Prostate gland (tissue), 2 donors: ENCODE measurements at regions not wholly inside any gene's neighbourhood (a gene's known extent, or its start where the extent isn't known, plus 50 kb on each side); places are given as distances from the start of the nearest gene placed in this dataset.

Experiments used
- DNase-seq: peaks from one replicate; pipeline ENCODE4 v3.0.0-alpha.2; 2019; ENCODE audit warnings: low spot score
- H3K27ac ChIP-seq, 2 donors: fragments of 200-600 bp; sonication (generic); 2 replicates each; pipeline ENCODE4 v1.5.1; 2017 to 2019
- H3K27me3 ChIP-seq: fragments of 200-600 bp; sonication (generic); replicated peaks from 2 replicates; pipeline ENCODE4 v1.5.1; 2019; ENCODE audit not compliant: insufficient read depth
- H3K36me3 ChIP-seq, 2 donors: fragments of 200-600 bp; sonication (generic); 1 replicate in 1 of 2; 2 replicates in 1 of 2; pipeline versions ENCODE4 v1.5.1 to v1.8.1; 2017 to 2019
- H3K4me1 ChIP-seq: fragments of 200-600 bp; sonication (generic); replicated peaks from 2 replicates; pipeline ENCODE4 v1.5.1; 2019
- H3K4me3 ChIP-seq, 2 donors: fragments of 200-600 bp; sonication (generic); 2 replicates each; pipeline ENCODE4 v1.5.1; 2017 to 2019
- H3K9me3 ChIP-seq: fragments of 200-600 bp; sonication (generic); 2 replicates; pipeline ENCODE4 v1.5.1; 2017
- CTCF ChIP-seq, 4 experiments: fragments of 200-600 bp in 2 of 4; fragments of 450-650 bp in 2 of 4; sonication (generic) in 2 of 4; IDR thresholded peaks; 1 replicate in 3 of 4; 2 replicates in 1 of 4; pipeline ENCODE4 v1.5.1; 2016 to 2019; ENCODE audit warnings: antibody characterized with exemption in 4 of 4, mild to moderate bottlenecking in 2 of 4, moderate library complexity in 2 of 4
- POLR2A ChIP-seq: fragments of 450-650 bp; IDR thresholded peaks from one replicate; pipeline ENCODE4 v1.6.1; 2016; ENCODE audit warnings: antibody characterized with exemption, mild to moderate bottlenecking
- POLR2AphosphoS5 ChIP-seq: sonication (generic); formaldehyde crosslinking; IDR thresholded peaks from one replicate; pipeline ENCODE4 v1.6.1; 2017; ENCODE audit warnings: antibody characterized with exemption
- WGBS: methylation state at CpG from one replicate; pipeline ENCODE4 v1.1.5; 2018; 5-methylcytosine and 5-hydroxymethylcytosine counted together
- intact Hi-C: fragments of 100-400 bp; cut with DNase I; formaldehyde crosslinking; loops from one replicate; pipeline ENCODE4 v1.14.2; 2022

- no peaks in the 10 kb centered on the region for H3K4me1 ChIP-seq
- TF ChIP-seq POLR2AphosphoS5 = no peak
- no peaks in the 10 kb centered on the region for H3K36me3 ChIP-seq
- no peak overlapping the region for H3K4me3 ChIP-seq
- intact Hi-C loops = no loop called here
- 80% methylated on average over 4 of the region's 4 CpGs for WGBS
- no peak for DNase-seq
- H3K27me3 ChIP-seq = no peaks in the 10 kb centered on the region
- no peak overlapping the region for H3K27ac ChIP-seq
- no peaks in the 10 kb centered on the region for H3K9me3 ChIP-seq
Measured at GRCh38 chr14:36465178-36465577, 54.9 kb downstream of the NKX2-1 start.

GRCh38 chr14:36462890-36463289, 57.1 kb downstream of the NKX2-1 start:
- Histone ChIP-seq H3K36me3 (no peaks in the 10 kb centered on the region), H3K4me3 (no peak overlapping the region), H3K4me1 (no peaks in the 10 kb centered on the region), H3K27ac (no peak overlapping the region), H3K27me3 (no peaks in the 10 kb centered on the region), H3K9me3 (no peaks in the 10 kb centered on the region)
- TF ChIP-seq POLR2AphosphoS5 = no peak
- no peak for TF ChIP-seq POLR2A
- no peak for TF ChIP-seq CTCF (IDR thresholded peaks at IDR 0.05)
- 100% methylated on average over 1 of the region's 1 CpG for WGBS
- no peak for DNase-seq
- intact Hi-C loops = no loop called here

- Histone ChIP-seq H3K27ac (no peak overlapping the region), H3K4me1 (no peaks in the 10 kb centered on the region)
- 40% methylated on average over 2 of the region's 2 CpGs for WGBS
Measured at GRCh38 chr14:36455241-36455627, 64.8 kb downstream of the NKX2-1 start.

GRCh38 chr14:36454599-36455240, 65.3 kb downstream of the NKX2-1 start:
- intact Hi-C loops = no loop called here
- Histone ChIP-seq H3K4me1 (no peaks in the 10 kb centered on the region), H3K4me3 (no peak overlapping the region), H3K27ac (no peak overlapping the region), H3K27me3 (no peaks in the 10 kb centered on the region), H3K36me3 (no peaks in the 10 kb centered on the region), H3K9me3 (no peaks in the 10 kb centered on the region)
- WGBS = 15% methylated on average over 5 of the region's 5 CpGs
- no peak for TF ChIP-seq POLR2A
- no peak for TF ChIP-seq POLR2AphosphoS5
- no peak for TF ChIP-seq CTCF (IDR thresholded peaks at IDR 0.05)
- no peak for DNase-seq

More at GRCh38 chr14:36455241-36455627, 64.8 kb downstream of the NKX2-1 start:
- H3K36me3 ChIP-seq = no peaks in the 10 kb centered on the region
- DNase-seq = no peak
- no peak overlapping the region for H3K4me3 ChIP-seq
- intact Hi-C loops = no loop called here
- TF ChIP-seq POLR2AphosphoS5 (no peak), CTCF (IDR thresholded peaks at IDR 0.05) (no peak)
- no peaks in the 10 kb centered on the region for H3K9me3 ChIP-seq
- H3K27me3 ChIP-seq = no peaks in the 10 kb centered on the region

- no peak overlapping the region for H3K4me3 ChIP-seq
- no peaks in the 10 kb centered on the region for H3K27me3 ChIP-seq
- no peak for DNase-seq
- intact Hi-C loops = no loop called here
- WGBS = 72% methylated on average over 7 of the region's 7 CpGs
- H3K9me3 ChIP-seq = no peaks in the 10 kb centered on the region
- TF ChIP-seq POLR2AphosphoS5 = no peak
- no peak for TF ChIP-seq CTCF (IDR thresholded peaks at IDR 0.05)
- TF ChIP-seq POLR2A = no peak
- H3K36me3 ChIP-seq = no peaks in the 10 kb centered on the region
- H3K4me1 ChIP-seq = no peaks in the 10 kb centered on the region
- no peak overlapping the region for H3K27ac ChIP-seq
Measured at GRCh38 chr14:36452860-36453259, 67.2 kb downstream of the NKX2-1 start.
